Ishikawa (cell line): ENCODE measurements at regions not wholly inside any gene's neighbourhood (a gene's known extent, or its start where the extent isn't known, plus 50 kb on each side); places are given as distances from the start of the nearest gene placed in this dataset.

Source experiments
- CREB1 ChIP-seq: IDR thresholded peaks from 2 replicates; pipeline ENCODE4 v1.6.1; 2012; ENCODE audit warnings: low read depth
- EP300 ChIP-seq: IDR thresholded peaks from 2 replicates; pipeline ENCODE4 v1.6.1; 2012; ENCODE audit warnings: borderline replicate concordance
- FOXM1 ChIP-seq: IDR thresholded peaks from 2 replicates; pipeline ENCODE4 v1.6.1; 2012; ENCODE audit warnings: low read depth, borderline replicate concordance
- YY1 ChIP-seq: IDR thresholded peaks from 2 replicates; pipeline ENCODE4 v1.6.1; 2012; ENCODE audit warnings: low read depth

GRCh38 chr5:97266076-97266475, 83.0 kb upstream of the RIOK2 start:
- TF ChIP-seq CREB1 (no peak), FOXM1 (no peak), EP300 (no peak), YY1 (no peak)
